Fibroblast of skin of back (primary cell): ENCODE measurements at regions not wholly inside any gene's neighbourhood (a gene's known extent, or its start where the extent isn't known, plus 50 kb on each side); places are given as distances from the start of the nearest gene placed in this dataset.

Source experiments
- DNase-seq: peaks from one replicate; pipeline ENCODE4 v3.0.0-alpha.2; 2013

DNA sequence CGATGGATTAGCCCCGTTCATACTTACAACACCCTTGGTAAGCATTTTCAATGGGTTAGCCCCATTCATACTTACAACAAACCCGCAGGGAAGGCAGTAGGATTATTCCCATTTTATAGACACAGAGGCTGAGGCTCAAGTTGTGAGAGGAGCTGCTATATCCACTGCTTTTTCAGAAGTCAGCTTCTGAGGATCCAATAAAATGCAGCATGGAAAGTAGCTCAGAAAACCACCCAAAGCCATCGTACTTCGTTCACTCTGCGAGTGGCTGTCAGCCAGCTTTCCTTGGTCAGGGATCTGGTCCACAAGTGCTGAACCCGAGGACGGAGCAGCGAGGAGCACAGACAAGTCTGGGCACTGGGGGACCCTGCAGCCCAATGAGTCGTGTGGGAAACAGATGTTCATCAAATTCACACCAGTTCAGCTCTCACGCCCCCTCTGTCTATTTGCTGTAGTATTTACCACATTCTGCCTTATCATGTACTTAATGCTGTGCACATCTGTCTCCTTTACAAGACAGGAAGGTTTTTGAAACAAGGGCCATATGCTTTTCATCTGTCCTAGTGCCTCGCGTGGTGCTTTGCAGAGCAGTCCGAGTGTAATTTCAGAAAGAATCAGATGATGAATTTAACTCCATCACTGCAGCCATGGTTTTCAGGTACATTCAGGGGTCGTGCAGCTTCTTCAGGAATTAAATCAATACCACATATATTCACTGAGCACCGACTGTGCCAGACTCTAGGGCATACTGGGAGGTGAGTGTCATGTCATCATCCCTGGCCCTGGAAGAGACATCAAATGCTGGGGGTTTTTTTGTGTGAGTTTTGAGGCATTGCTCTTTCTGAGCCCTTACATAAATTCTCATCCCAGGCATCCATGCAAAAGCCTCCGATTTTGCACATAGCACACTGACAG, 256.9 kb downstream of the CDH26 start:
- DNase-seq = no peak

DNA sequence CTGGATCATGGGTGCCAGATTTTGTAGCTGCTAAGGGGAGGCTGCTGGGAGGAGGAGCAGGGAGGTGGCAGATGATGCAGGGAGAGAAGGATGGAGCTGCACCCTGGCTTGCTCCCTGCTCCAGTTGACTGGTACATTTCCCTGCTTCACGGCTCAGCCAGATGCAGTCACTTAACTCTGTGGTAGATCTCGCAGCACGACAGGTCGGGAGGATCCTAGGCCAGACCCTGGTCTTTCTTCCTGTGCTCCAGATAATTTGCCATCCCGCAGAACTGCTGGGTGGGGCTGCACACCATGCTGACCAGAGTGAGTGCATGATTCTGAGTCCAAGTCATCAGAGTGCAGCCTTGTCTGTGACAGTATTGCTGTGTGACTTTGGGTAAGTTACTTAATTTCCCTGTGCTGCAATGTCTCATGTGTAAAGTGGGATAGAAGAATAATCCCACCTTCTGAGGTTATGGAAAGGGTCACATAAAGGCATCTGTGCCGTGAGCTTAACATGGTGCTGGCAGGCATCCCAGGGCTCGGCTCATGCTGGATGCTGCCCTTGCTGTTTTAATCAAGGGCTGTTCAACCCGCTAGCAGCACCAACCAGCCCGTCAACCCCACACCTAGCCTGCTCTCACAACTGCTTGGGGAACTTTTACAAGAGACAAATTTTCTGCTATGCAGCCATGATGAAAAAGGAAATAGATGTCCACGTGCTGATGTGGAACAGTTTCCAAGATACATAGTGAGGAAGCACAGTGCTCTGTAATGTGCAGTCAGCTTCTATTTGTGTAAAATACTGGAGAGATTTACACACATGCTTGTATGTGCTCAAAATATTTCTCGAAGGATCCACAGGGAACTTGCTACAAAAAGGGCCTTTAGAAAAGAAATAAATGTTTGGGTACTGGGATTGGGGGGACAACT, 257.9 kb downstream of the CDH26 start:
- no peak for DNase-seq

DNA sequence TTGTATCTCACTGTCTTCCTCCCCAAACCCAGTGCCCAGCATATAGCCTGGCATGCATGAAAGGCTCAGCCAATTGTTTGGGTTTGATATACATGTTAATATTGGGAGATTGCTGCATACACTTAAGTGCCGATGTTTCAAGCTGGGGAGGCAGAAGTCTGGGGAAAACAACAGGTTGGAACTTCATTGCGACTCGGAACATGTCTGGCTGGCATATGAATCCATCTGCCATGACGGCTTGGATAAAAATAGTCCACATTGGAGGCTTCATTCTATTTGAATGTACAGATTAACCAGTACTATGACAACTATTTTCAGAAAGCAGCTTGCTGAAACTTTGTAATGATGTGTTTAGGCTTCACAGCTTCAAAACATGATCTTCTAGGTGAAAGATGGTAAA, 261.0 kb downstream of the CDH26 start:
- no peak for DNase-seq

GRCh38 chr20:60219984-60220562, 261.9 kb downstream of the CDH26 start:
- DNase-seq = no peak

- DNase-seq = no peak
These were observed 262.5 kb downstream of the CDH26 start for GRCh38 chr20:60220706-60221105.

DNA sequence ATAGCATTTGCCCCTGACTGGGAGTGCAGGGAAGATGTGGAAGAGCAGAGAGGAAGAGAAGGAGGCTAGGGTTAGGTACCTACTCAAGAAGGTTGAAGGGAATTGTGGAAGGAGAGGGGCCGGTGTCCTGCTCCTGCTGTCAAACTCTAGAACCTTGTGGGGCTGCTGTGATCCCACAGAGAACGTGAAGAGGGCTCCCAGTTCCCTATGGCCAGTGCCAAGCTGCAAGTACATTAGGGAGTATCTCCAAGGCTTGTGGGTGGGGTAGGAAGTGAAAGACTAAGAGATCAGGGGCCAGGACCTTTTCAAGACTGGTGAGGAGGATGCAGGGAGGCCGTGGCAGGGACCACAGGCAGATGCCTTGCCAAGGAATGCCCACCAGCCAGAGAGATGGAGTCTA, 263.4 kb downstream of the CDH26 start:
- no peak for DNase-seq

- no peak for DNase-seq
These were observed 264.3 kb downstream of the CDH26 start for GRCh38 chr20:60222497-60222896.

DNA sequence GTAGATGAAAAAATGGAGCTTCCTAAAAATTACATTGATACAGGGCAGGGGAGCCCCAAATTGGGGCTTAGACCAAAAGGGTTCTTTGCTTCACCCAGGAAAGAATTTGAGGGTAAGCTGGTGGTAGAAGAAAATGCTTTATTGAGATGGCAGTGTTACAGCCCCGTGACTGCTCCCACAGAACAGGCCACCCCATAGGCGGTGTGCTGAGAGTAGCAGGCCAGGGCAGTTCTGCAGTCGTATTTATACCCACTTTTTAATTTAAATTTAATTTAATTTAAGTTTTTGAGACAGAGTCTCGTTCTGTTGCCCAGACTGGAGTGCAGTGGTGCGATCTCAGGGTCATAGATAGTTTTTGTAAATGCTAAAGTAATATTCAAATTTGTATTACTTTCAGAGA, 265.0 kb downstream of the CDH26 start:
- DNase-seq = no peak

DNA sequence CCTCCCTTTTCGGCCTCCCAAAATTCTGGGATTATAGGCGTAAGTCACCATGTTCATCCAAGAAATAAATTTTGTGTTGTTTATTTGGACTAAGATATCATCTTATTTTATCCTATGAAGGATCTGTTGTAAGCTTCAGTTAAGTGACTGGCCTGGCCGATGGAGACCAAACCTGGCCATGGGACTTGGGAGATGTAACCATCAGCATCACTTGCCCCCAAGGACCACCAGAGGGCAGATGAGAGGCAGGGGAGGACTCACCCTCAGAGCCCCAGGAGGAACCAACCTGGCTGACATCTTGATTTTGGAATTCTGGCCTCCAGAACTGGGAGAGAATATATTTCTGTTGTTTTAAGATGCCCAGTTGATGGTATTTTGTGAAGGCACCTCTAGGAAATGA, 266.7 kb downstream of the CDH26 start:
- DNase-seq = peak; percentile 40

DNA sequence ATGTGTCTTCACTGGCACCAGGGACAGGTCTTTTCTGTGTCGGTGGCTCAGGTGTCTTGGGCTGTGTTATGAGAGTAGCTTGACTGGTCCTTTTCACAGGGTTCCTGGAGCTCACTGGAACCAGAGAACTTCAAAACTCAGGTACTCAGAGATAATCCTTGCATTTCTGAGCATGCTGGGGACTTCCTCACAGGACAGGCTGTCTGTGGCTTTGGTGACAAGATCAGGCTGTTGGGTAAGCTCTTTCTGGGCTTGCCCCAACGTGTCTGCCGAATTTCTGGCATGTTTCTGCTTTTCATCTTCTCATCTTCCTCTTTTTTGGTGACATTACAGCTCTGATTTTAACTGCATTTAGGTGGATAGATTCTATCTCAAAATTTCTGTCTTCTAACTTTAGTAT, 270.0 kb downstream of the CDH26 start:
- DNase-seq = no peak

GRCh38 chr20:60232380-60232779, 274.2 kb downstream of the CDH26 start:
- DNase-seq = no peak

GRCh38 chr20:60233018-60233630, 274.9 kb downstream of the CDH26 start:
- DNase-seq = peak; percentile 83

- DNase-seq = no peak
These were observed 278.4 kb downstream of the CDH26 start for GRCh38 chr20:60236613-60237012.

GRCh38 chr20:60237981-60238380, 279.8 kb downstream of the CDH26 start:
- no peak for DNase-seq

- DNase-seq = peak; percentile 26
These were observed 280.9 kb downstream of the CDH26 start for GRCh38 chr20:60238992-60239660.

DNA sequence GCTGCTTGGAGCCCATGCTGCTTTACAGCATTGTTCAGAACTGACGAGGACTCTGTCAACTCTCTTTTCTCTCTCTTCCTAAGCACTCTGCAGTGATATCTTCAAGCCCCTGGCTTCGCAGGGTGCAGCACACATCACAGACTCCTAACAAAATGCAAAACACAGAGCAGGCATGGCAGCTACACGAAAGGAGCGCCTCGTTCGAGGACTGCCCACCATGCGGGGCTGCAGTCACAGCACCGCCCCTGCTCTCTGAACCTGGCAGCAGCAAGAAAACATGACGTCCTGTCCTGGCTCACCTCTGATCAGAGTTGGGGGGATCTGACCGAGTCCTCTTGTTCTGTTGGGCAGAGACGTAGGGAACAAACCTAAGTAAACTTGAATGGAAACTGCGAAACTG, 281.7 kb downstream of the CDH26 start:
- no peak for DNase-seq

DNA sequence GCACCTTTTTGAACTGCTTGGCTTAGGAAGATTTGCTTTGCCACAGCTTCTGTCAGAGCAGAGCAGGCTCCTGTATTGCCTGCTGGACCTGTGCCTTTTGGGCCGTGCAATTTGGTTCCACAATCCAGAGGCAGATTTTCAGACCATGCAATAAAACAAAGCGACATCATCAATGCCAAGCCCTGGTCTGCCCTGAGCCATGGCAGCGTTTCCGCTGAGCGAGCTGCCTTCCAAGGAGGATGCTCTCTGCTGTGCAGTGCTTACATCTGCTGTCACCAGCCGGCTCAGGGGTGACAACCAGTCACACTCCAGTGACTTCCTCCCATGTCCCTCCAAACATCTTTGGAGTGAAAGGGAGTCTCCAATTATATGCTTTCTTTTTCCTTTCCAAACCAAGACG, 282.2 kb downstream of the CDH26 start:
- no peak for DNase-seq

GRCh38 chr20:60240986-60241385, 282.8 kb downstream of the CDH26 start:
- DNase-seq = no peak

DNA sequence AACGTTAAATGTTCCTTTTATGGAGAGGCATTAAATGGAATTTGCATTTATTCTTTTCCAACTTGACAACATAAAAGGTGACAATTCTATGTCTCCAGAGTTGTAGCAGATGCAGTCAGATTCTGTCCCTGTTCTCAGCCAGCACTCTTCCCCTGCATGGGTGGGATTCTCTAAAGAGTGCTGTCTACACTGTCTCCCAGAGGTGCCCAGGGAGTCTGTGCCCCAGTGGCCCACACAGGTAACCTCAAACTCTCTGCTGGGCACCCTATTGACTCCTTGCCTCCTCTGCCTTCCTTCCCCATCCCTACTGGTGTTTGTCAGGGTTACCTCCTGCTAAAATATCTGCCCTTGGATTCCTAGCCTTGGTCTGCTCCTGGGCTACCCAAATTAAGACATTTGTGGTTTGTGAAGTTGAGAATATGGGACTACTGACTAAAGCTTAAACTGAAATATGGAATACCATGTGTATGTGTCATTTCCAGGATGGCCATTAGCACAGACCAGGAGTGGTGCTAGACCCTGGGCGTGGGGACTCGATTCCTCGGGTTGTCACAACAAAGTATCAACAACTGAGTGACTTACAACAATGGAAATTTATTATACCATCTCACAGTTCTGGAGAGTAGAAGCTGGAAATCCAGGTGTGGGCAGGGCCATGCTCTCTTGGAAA, 284.7 kb downstream of the CDH26 start:
- peak; percentile 89 for DNase-seq

GRCh38 chr20:60244373-60245146, 286.3 kb downstream of the CDH26 start:
- DNase-seq = no peak

DNA sequence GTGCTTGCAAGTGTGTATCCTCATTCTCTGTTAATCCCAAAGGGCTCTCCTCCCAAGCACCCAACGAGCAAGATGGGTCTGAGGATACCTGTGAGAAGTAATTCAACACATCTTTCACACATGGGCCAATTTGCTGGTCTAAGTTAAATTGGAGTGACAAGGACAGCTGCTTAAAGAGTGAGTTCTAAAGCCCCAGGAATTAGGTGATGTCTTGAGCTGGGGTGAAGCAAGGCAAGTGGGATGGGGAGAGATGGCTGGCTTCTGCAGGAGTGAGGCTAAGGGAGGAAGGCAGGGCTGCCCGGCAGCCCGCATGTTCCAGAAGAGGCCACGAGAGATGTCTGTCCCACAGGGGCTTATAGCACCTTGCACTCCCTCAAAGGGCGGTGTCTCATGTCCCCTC, 288.5 kb downstream of the CDH26 start:
- no peak for DNase-seq
